ENCODE measurements at regions not wholly inside any gene's neighbourhood (a gene's known extent, or its start where the extent isn't known, plus 50 kb on each side); places are given as distances from the start of the nearest gene placed in this dataset.

- TF ChIP-seq EZH2 (IDR thresholded peaks at IDR 0.05; ENCODE audit: borderline replicate concordance, insufficient read depth, low read depth, low read length, poor library complexity, severe bottlenecking) = no peak
- TF ChIP-seq CTCF (IDR thresholded peaks at IDR 0.05) = no peak
- Histone ChIP-seq H4K20me1 (ENCODE audit: control insufficient read depth, insufficient read depth, low read length, poor library complexity, severe bottlenecking) (no peaks in the 10 kb centered on the region), H3K4me3 (ENCODE audit: control extremely low read depth in 1 of 5, extremely low read depth in 1 of 5, insufficient read depth in 1 of 5, low read depth in 2 of 5, low read length in 4 of 5) (no peak overlapping the region), H3K36me3 (replicated peaks in 1 of 2; ENCODE audit: control extremely low read depth in 1 of 2, control insufficient read depth in 1 of 2, extremely low read depth in 1 of 2, insufficient read depth in 2 of 2, low read length in 1 of 2) (no peaks in the 10 kb centered on the region), H3K79me2 (ENCODE audit: control insufficient read depth, insufficient read depth, low read length) (no peaks in the 10 kb centered on the region), H3K27me3 (replicated peaks in 1 of 4; ENCODE audit: control extremely low read depth in 1 of 4, control insufficient read depth in 3 of 4, insufficient read depth in 4 of 4, low read length in 3 of 4) (no peaks in the 10 kb centered on the region), H3K9me3 (ENCODE audit: control extremely low read depth in 1 of 3, control insufficient read depth in 2 of 3, insufficient read depth in 1 of 3, low read length in 2 of 3) (peaks cover 0 to 38% (median 0%) of the 10 kb centered on the region in 3 donors), H3K4me1 (ENCODE audit: control insufficient read depth in 2 of 2, insufficient read depth in 2 of 2, low read length in 2 of 2) (no peaks in the 10 kb centered on the region), H3K4me2 (replicated peaks; ENCODE audit: low read depth, low read length, poor library complexity, severe bottlenecking) (no peak overlapping the region), H3K27ac (ENCODE audit: low read length in 2 of 2) (no peak overlapping the region), H2AFZ (ENCODE audit: insufficient read depth, low read depth, low read length, poor library complexity, severe bottlenecking) (no peak overlapping the region), H3K9ac (ENCODE audit: low read length) (no peak overlapping the region)
- POLR2A ChIA-PET = no interaction called here
- CTCF ChIA-PET = no interaction called here
- intact Hi-C loops (cut with micrococcal nuclease) = no loop called here
- 85% methylated on average over 10 of the region's 10 CpGs for WGBS (ENCODE audit: insufficient coverage)
- H3K4me3 Mint-ChIP-seq = no peak overlapping the region
- no peaks in the 10 kb centered on the region for H3K4me1 Mint-ChIP-seq
- no peaks in the 10 kb centered on the region for H3K9me3 Mint-ChIP-seq (ENCODE audit: insufficient read depth)
- ATAC-seq (ENCODE audit: low read depth) (no peak), DNase-seq (no peak)
- no peak overlapping the region for H3K27ac Mint-ChIP-seq
- peaks cover 4% of the 10 kb centered on the region for H3K27me3 Mint-ChIP-seq
Observed at GRCh38 chr22:48753381-48753730, 1074.3 kb downstream of the BRD1 start.

GRCh38 chr22:48752451-48753380 is 1075.0 kb downstream of the BRD1 start:
- Mint-ChIP-seq H3K27ac (no peak overlapping the region), H3K4me3 (no peak overlapping the region), H3K27me3 (peaks cover 4% of the 10 kb centered on the region), H3K9me3 (ENCODE audit: insufficient read depth) (no peaks in the 10 kb centered on the region), H3K4me1 (no peaks in the 10 kb centered on the region)
- Histone ChIP-seq H3K79me2 (ENCODE audit: control insufficient read depth, insufficient read depth, low read length) (no peaks in the 10 kb centered on the region), H3K9ac (ENCODE audit: low read length) (no peak overlapping the region), H4K20me1 (ENCODE audit: control insufficient read depth, insufficient read depth, low read length, poor library complexity, severe bottlenecking) (no peaks in the 10 kb centered on the region), H2AFZ (ENCODE audit: insufficient read depth, low read depth, low read length, poor library complexity, severe bottlenecking) (no peak overlapping the region), H3K36me3 (replicated peaks in 1 of 2; ENCODE audit: control extremely low read depth in 1 of 2, control insufficient read depth in 1 of 2, extremely low read depth in 1 of 2, insufficient read depth in 2 of 2, low read length in 1 of 2) (no peaks in the 10 kb centered on the region), H3K4me3 (ENCODE audit: control extremely low read depth in 1 of 5, extremely low read depth in 1 of 5, insufficient read depth in 1 of 5, low read depth in 2 of 5, low read length in 4 of 5) (no peak overlapping the region), H3K27me3 (replicated peaks in 1 of 4; ENCODE audit: control extremely low read depth in 1 of 4, control insufficient read depth in 3 of 4, insufficient read depth in 4 of 4, low read length in 3 of 4) (no peaks in the 10 kb centered on the region), H3K4me1 (ENCODE audit: control insufficient read depth in 2 of 2, insufficient read depth in 2 of 2, low read length in 2 of 2) (no peaks in the 10 kb centered on the region), H3K4me2 (replicated peaks; ENCODE audit: low read depth, low read length, poor library complexity, severe bottlenecking) (no peak overlapping the region), H3K9me3 (ENCODE audit: control extremely low read depth in 1 of 3, control insufficient read depth in 2 of 3, insufficient read depth in 1 of 3, low read length in 2 of 3) (peaks cover 0 to 37% (median 0%) of the 10 kb centered on the region in 3 donors), H3K27ac (ENCODE audit: low read length in 2 of 2) (no peak overlapping the region)
- TF ChIP-seq CTCF (IDR thresholded peaks at IDR 0.05) = no peak
- TF ChIP-seq EZH2 (IDR thresholded peaks at IDR 0.05; ENCODE audit: borderline replicate concordance, insufficient read depth, low read depth, low read length, poor library complexity, severe bottlenecking) = no peak
- WGBS (ENCODE audit: insufficient coverage) = 82% methylated on average over 18 of the region's 22 CpGs
- ChIA-PET CTCF (no interaction called here), POLR2A (no interaction called here)
- DNase-seq (no peak), ATAC-seq (ENCODE audit: low read depth) (no peak)
- intact Hi-C loops (cut with micrococcal nuclease) = no loop called here
